HG03280 (cell line): ENCODE measurements at regions not wholly inside any gene's neighbourhood (a gene's known extent, or its start where the extent isn't known, plus 50 kb on each side); places are given as distances from the start of the nearest gene placed in this dataset.
"Not testable (repeated sequence)": the region's sequence is repeated elsewhere in the genome, so short reads cannot be mapped to it uniquely, and the experiment has no call there.

Source experiments
- ATAC-seq: cut with Tn5 transposase; IDR thresholded peaks from one replicate; pipeline ENCODE4 v1.9.1; 2021; ENCODE audit warnings: mild to moderate bottlenecking, moderate library complexity; ENCODE audit not compliant: unreplicated experiment

DNA sequence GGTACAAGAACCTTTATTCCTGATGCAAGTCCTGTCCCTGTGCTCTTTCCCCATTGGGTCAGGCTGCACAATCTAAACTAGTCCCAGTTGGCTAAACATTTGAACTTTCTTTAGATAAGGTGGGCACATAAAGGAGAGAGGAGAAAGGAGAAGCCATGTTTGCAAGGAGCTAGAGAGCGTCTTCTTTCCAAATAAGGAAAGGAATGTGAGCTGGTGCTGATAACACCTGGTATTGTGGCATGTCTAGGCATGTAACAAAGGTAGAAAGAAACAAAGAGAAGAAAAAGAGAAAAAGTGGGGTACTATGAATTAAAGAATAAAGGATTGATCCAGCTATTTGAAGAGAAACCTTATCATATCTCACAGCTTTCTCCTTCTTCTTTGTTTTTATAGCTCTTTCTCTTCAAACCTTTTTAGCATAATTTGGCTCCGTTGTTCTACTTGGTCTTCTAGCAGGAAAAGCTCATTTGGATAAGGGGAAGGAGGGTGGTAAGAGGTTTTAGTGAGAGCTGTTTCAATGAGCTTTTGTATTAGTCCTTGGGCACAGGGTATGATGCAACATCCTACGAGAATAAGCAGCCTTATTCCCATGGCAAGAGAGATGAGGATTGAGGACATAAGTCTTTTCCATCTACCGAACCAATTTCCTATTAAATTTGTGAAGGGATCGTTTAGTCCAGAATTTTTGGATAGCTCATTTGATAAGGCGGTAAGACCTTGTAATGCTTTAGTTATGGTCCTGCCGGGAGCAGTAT is 415.5 kb upstream of the MAN1A1 start:
- no peak for ATAC-seq

DNA sequence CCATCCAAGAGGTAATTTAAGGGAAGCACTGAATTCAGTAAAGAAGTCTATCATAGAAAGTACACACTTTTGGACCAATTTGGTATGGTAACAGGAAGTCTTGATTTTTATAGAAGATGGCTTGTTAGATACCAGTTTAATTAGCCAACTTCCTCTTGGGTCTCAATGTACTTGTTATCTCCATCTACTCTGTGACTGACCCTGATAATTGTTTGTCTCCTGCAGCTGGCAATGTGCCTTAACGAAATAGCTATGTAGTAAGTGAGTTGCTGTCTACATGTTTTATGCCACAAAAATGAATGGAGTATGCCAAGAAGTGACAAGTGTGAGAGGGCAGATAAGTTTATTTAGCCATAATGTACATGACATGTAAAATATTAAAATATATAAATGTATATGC is 410.5 kb upstream of the MAN1A1 start:
- ATAC-seq = no peak

DNA sequence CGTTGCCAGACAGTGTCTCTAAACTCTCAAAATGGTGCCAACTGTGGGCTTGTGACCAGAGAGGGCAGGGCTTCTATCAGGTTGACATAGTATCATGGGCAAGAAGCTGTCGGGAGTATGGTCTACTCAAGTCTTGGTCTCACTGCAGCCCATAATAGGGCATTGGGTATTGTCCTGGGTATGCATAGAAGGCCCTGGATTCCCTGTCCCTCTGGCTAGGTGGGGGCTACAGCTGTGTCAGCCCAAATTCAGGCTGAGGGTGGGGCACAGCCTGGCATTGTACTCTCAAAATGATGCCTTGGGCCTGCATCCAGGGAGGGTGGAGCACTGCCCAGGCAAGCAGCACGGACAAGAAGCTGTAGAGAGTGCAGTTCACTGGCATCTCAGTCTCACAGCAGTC is 408.8 kb upstream of the MAN1A1 start:
- ATAC-seq = no peak

DNA sequence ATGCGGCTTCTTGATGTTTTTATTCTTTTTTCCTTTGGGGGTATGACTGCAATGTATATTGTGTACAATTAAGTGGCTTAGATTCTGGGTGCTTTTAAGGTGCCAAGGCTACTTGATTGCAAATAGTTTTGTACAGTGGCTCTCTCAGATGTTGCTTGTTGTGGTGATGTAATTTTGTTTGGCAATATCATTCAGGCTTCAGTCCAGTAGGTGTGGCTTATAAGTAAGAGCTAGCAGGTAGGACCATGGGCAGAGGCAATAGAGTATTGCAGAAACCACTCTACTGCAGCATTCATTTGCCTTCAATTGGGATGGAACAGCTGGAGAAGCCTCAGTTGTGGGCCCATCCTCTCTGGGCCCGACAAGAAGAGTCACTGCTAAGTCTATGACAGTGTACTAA is 407.9 kb upstream of the MAN1A1 start:
- no peak for ATAC-seq

DNA sequence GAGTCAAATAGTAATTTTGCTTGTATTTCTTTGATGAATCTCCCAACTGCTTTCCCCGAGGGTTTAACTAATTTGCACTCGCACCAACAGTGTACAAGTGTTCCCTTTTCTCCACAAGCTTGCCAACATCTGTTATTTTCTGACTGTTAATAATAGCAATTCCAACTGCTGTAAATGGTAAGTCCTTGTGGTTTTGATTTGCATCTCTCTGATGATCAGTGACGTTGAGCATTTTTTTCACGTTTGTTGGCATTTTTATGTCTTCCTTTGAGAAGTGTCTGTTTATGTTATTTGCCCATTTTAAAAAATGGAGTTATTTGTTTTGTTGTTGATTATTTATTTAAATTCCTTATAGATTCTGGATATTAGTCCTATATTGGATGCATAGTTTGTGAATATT is 399.8 kb upstream of the MAN1A1 start:
- no peak for ATAC-seq

GRCh38 chr6:119748535-119748934 is 399.0 kb upstream of the MAN1A1 start:
- not testable (repeated sequence) for ATAC-seq

GRCh38 chr6:119742188-119742803 is 392.7 kb upstream of the MAN1A1 start:
- ATAC-seq = peak; percentile 89

DNA sequence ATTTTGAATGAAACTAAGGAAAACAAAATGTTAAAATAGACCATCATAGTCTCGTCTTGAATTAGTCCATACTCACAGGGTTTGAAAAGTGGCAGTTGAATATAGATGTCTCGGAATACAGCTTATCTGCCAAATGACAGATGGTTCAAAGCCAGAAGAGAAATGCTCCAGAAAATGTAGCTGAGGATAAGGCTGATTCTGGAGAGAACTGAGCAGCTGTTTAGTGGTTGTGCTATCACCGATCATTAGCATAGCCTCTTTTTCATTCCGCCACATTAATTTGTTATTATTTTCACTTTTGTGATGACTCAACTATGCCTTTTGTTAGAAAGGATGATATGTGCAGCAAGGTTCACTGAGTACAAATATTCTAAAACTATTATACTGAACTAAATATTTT is 390.2 kb upstream of the MAN1A1 start:
- ATAC-seq = no peak

DNA sequence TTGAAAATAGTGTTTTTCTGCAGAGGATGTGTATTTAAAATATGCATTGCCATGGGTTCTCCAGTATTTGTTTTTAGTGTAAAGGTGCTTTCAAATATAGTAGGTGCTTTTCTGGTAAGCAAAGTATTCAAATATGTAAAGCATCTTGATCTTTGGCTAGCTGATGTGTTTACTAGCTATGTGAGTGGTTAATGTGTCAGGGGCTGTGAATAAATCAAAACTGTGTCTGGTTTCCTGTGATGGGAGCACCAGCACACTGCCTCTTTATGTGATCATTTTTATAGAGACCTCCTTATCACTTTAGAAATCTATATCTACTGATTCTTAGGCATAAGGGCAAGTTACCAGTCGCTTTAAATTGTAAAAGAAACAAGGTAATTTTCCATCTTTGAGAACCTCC is 388.9 kb upstream of the MAN1A1 start:
- no peak for ATAC-seq

DNA sequence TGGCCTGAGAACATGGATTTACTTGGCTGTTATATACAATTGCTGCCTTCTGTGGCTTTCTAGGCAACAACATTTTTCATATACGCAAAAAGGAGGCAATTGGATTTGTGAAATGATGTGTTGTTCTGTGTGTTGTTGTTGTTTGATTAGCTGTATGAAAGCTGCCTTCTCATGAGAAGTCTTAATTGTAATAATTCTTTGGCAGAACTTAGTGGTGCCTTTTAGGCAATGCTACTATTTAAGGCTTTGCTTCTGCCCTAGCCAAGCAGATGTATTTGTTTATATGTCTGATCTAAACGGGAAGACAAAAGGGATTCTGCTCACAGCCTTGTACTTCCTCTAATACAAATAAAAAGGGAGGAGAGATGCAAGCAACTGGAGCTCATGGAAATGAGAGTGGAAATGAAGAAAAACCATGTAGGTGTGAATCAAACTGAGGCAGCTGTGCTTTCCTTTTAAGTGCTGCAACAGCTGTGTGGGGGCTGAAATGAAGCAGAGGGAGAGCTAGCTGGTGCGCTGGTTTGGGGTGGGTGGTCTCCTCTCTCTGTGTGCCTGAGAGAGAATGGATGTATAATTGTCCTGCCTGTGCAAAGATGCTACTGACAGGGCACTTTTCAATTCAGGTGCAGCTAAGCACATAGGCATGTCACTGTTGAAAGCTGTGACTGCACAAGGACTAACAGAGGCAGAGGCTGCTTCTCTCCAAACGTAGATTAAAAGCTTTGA is 386.9 kb upstream of the MAN1A1 start:
- ATAC-seq = no peak

DNA sequence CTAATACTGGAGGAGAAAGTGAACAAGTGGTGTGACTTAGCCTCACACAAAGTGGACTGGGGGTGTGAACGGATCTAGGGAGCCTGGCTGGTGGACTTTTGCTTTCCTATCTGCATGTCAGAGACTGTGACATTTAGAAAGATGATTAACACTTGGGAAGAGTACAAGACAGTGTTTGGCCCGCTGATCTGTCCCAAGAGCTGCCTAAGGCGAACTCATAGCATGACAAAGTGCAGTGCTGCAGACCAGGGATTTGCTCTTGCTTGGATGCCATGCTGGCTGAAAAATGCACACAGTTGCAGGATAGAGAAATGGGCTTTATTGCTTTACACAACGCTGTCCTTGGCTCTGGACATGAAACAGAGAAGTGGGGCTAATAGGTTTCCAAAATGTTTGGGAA is 386.0 kb upstream of the MAN1A1 start:
- no peak for ATAC-seq

DNA sequence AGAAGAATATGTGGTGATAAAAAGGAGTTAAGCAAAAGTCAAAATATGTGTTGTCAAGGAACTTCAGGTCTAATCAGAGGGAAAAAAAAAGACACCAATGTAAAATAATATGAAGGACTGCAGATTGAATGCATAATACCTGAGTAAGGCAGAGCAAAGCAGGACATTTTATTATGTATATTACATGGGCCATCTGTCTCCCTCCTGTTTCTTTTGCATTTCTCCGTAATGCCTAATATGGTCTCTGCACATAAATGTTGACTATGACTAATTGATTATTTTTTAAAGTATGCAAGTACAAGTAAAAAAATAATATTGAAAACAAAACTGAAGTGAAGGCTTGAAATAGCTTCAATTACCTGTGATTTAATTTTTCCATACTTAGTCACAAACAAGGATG is 384.7 kb upstream of the MAN1A1 start:
- no peak for ATAC-seq

GRCh38 chr6:119728935-119729334 is 379.4 kb upstream of the MAN1A1 start:
- peak; percentile 70 for ATAC-seq

- no peak for ATAC-seq
Measured at GRCh38 chr6:119728220-119728750, 378.7 kb upstream of the MAN1A1 start.

DNA sequence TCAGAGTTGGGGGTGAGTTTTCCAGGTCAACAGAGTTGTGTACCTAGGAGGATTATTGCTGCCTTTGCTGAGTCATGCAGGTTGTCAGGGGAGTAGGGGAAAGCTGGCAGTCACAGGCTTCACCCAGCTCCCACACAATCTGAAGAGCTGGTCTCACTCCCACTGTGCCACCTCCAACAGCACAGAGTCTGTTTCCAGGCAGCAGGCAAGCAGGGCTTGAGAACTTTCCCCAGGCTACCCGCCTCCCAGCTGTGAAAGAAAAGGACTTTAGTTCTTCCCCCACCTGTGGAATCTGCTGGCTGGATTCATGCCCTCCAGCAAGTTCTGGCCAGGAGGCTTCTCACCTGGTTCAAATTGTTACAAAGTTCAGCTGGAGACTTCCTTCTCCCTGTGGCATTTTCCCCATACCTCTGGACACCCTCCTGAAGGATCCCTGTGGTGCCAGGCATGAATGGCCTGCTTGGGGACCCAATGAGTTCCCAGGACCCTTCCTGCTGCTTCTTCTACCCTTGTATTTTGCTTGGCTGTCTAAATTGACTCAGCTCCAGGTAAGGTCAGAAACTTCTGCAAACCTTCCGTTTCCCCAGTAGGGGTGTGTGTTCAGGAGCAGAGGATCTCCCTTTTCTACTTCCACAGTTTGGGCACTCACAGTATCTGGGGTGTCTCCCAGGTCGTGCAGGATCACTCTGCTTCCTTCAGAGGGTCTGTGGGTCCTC is 378.1 kb upstream of the MAN1A1 start:
- ATAC-seq = no peak

GRCh38 chr6:119726912-119727311 is 377.4 kb upstream of the MAN1A1 start:
- not testable (repeated sequence) for ATAC-seq

DNA sequence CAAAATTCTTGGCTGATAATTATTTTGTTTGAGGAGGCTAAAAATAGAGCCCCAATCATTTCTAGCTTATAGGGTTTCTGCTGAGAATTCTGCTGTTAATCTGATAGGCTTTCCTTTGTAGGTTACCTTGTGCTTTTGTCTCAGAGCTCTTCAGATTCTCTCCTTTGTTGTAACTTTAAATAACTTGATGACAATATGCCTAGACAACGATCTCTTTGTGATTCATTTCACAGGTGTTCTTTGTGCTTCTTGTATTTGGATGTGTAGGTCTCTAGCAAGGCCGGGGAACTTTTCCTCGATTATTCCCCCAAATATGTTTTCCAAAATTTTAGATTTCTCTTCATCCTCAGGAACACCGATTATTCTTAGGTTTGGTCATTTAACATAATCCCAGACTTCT is 376.5 kb upstream of the MAN1A1 start:
- no peak for ATAC-seq

- no peak for ATAC-seq
Measured at GRCh38 chr6:119720160-119720559, 370.6 kb upstream of the MAN1A1 start.

DNA sequence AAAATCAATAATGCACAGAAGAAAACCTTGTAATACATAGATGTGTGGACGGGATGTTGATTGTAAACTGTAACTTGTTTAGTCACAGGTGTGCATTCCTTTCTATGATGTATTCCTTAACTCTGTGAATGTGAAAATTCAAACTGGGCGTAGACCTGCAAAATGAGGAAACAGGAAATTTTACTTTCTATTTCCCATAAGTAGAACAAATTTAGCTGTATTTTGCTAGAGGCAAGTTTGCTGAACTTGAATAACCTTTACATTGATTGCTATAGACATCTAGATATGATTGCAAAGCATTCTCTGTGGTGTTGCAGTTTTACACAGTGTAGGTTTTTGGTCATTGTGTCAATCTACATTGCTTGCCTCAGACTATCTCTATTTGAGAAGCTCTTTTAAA is 368.4 kb upstream of the MAN1A1 start:
- no peak for ATAC-seq

GRCh38 chr6:119716668-119717270 is 367.2 kb upstream of the MAN1A1 start:
- ATAC-seq = no peak

GRCh38 chr6:119713903-119714302 is 364.3 kb upstream of the MAN1A1 start:
- no peak for ATAC-seq
